KMS-11 (cell line): ENCODE measurements at regions not wholly inside any gene's neighbourhood (a gene's known extent, or its start where the extent isn't known, plus 50 kb on each side); places are given as distances from the start of the nearest gene placed in this dataset.

Source experiments
- H2AFZ ChIP-seq: fragments of 200-600 bp; sonication (generic); 2 replicates; pipeline ENCODE4 v1.6.1; 2016; ENCODE audit warnings: antibody characterized with exemption, mixed run types, low read depth
- H3K27ac ChIP-seq: fragments of 200-600 bp; sonication (generic); 2 replicates; pipeline ENCODE4 v1.6.1; 2016; ENCODE audit warnings: mild to moderate bottlenecking, mixed run types
- H3K27me3 ChIP-seq: fragments of 200-600 bp; sonication (generic); 2 replicates; pipeline ENCODE4 v1.6.1; 2017; ENCODE audit warnings: mild to moderate bottlenecking, low read depth, mixed run types, moderate library complexity; ENCODE audit not compliant: insufficient read depth
- H3K36me3 ChIP-seq: fragments of 200-600 bp; sonication (generic); 2 replicates; pipeline ENCODE4 v1.6.1; 2017; ENCODE audit warnings: mild to moderate bottlenecking, mixed run types; ENCODE audit not compliant: insufficient read depth
- H3K4me1 ChIP-seq: fragments of 200-600 bp; sonication (generic); 2 replicates; pipeline ENCODE4 v1.6.1; 2016; ENCODE audit warnings: mild to moderate bottlenecking, low read depth, mixed run types; ENCODE audit not compliant: poor library complexity, severe bottlenecking
- H3K4me2 ChIP-seq: fragments of 200-600 bp; sonication (generic); 2 replicates; pipeline ENCODE4 v1.7.0; 2016; ENCODE audit warnings: mild to moderate bottlenecking, mixed run types
- H3K4me3 ChIP-seq: fragments of 200-600 bp; sonication (generic); IDR thresholded peaks from 2 replicates; pipeline ENCODE4 v1.6.1; 2017; ENCODE audit warnings: low read depth, low read length, mixed read lengths; ENCODE audit not compliant: insufficient read depth
- H3K79me2 ChIP-seq: fragments of 200-600 bp; sonication (generic); 2 replicates; pipeline ENCODE4 v1.6.1; 2016; ENCODE audit warnings: low read depth, mixed run types; ENCODE audit not compliant: insufficient read depth
- H3K9ac ChIP-seq: fragments of 200-600 bp; sonication (generic); 2 replicates; pipeline ENCODE4 v1.6.1; 2016; ENCODE audit warnings: mild to moderate bottlenecking, mixed run types
- H4K20me1 ChIP-seq: fragments of 200-600 bp; sonication (generic); 2 replicates; pipeline ENCODE4 v1.6.1; 2016; ENCODE audit warnings: mild to moderate bottlenecking, mixed run types; ENCODE audit not compliant: insufficient read depth
- TF ChIP-seq, protein P1 (sequence below): fragments of 200-600 bp; sonication (generic); conservative IDR thresholded peaks from 2 replicates; pipeline ENCODE4 v1.6.1; 2017; ENCODE audit warnings: low read depth, mild to moderate bottlenecking, antibody characterized with exemption, low read length, moderate library complexity, mixed read lengths

DNA sequence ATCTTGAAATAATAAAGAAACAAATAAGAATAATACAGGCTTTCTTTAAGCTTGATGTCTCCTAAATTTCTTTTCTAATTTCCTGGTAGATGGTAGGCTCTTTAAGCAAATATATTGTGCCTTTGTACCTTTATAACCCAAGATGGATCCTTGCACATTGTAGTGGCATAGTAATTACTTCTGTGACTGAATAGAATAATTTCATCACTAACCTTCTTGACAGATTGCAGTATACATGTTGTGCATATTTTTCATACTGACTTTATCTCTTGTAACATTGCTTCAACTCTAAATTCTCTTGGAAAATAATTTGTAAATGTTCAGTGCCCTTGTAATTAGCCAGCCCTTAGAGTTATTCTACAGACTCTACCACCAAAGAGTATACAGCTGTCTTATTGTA lies 1433.8 kb upstream of the GBE1 start:
- Histone ChIP-seq H3K79me2 (no peaks in the 10 kb centered on the region), H3K9ac (no peak overlapping the region), H4K20me1 (no peaks in the 10 kb centered on the region), H3K36me3 (no peaks in the 10 kb centered on the region), H3K27me3 (no peaks in the 10 kb centered on the region), H3K27ac (no peak overlapping the region), H3K4me1 (peaks cover 8% of the 10 kb centered on the region), H2AFZ (no peak overlapping the region), H3K4me2 (no peak overlapping the region), H3K4me3 (no peak overlapping the region)
- TF ChIP-seq, protein P1, sequence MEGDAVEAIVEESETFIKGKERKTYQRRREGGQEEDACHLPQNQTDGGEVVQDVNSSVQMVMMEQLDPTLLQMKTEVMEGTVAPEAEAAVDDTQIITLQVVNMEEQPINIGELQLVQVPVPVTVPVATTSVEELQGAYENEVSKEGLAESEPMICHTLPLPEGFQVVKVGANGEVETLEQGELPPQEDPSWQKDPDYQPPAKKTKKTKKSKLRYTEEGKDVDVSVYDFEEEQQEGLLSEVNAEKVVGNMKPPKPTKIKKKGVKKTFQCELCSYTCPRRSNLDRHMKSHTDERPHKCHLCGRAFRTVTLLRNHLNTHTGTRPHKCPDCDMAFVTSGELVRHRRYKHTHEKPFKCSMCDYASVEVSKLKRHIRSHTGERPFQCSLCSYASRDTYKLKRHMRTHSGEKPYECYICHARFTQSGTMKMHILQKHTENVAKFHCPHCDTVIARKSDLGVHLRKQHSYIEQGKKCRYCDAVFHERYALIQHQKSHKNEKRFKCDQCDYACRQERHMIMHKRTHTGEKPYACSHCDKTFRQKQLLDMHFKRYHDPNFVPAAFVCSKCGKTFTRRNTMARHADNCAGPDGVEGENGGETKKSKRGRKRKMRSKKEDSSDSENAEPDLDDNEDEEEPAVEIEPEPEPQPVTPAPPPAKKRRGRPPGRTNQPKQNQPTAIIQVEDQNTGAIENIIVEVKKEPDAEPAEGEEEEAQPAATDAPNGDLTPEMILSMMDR = no peak

DNA sequence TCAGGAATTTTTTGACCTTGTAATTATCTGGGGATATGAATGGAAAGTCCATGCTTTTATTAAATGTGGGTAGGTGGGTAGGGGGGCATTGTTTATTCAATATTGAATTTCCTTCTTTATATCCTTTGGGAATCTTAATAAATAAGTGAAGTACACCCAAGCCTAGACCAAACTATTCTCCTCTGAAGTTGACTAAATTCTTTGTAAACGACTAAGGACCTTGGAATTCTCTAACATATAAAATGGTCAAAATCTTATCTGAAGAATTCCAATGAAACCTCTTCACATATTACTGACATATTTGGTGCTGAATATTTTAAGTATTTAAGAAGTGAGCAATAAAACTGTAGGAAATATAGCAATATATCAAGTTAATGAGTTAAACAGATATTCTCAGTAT lies 1432.1 kb upstream of the GBE1 start:
- H3K27me3 ChIP-seq = no peaks in the 10 kb centered on the region
- H3K4me2 ChIP-seq = no peak overlapping the region
- no peaks in the 10 kb centered on the region for H3K79me2 ChIP-seq
- peaks cover 22% of the 10 kb centered on the region for H3K4me1 ChIP-seq
- H2AFZ ChIP-seq = no peak overlapping the region
- no peaks in the 10 kb centered on the region for H4K20me1 ChIP-seq
- H3K4me3 ChIP-seq = no peak overlapping the region
- TF ChIP-seq, protein P1 = no peak
- no peak overlapping the region for H3K9ac ChIP-seq
- H3K36me3 ChIP-seq = no peaks in the 10 kb centered on the region
- no peak overlapping the region for H3K27ac ChIP-seq

DNA sequence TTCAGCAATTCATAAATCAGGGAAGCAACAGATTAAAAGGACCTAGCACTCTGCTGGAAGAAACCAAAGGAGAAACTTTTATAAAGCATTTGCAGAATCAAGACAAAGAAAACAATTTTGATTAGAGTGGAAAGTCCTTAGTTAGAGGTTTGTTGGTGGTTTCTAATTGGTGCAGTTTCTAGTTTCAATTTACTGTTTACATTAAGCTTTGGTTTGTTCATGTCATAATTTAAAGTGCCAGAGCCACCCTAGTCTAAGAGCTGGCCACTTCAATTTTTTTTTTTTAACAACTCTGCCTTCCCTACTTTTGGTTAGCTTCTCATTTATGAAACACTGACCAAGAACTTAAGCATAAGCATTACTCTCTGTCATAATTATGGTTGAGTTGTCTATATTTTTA lies 1428.2 kb upstream of the GBE1 start:
- Histone ChIP-seq H3K36me3 (no peaks in the 10 kb centered on the region), H4K20me1 (no peaks in the 10 kb centered on the region), H3K4me2 (peak overlapping the region; percentile 56; the same call in 1 of the 2 replicates), H3K27ac (no peak overlapping the region), H3K79me2 (no peaks in the 10 kb centered on the region), H3K27me3 (no peaks in the 10 kb centered on the region), H3K9ac (no peak overlapping the region), H2AFZ (no peak overlapping the region), H3K4me3 (no peak overlapping the region), H3K4me1 (peaks cover 22% of the 10 kb centered on the region)
- TF ChIP-seq, protein P1 = no peak

DNA sequence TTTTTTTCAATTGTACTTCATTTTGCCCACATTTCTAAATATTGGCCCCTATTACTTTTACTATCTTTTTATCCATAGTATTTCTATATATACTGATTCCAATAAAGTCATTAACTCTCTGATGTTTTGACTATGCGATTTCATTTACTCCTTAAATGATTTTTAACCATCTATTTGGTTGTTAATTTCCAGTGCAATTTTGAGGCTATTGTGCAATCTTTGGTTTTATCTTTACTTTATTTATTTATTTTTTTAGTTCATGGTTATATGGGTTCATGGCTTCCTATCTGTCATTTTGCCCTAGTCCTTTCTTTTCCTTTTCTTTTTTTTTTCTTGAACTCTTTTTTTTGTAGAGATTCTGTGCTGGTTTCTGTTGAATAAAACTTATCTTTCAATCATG lies 1408.0 kb upstream of the GBE1 start:
- Histone ChIP-seq H3K4me2 (no peak overlapping the region), H2AFZ (no peak overlapping the region), H3K4me1 (no peaks in the 10 kb centered on the region), H3K9ac (no peak overlapping the region), H3K79me2 (no peaks in the 10 kb centered on the region), H3K36me3 (no peaks in the 10 kb centered on the region), H3K4me3 (no peak overlapping the region), H3K27me3 (no peaks in the 10 kb centered on the region), H3K27ac (no peak overlapping the region), H4K20me1 (no peaks in the 10 kb centered on the region)
- TF ChIP-seq, protein P1 = no peak
